GM18951 (cell line): ENCODE measurements at regions not wholly inside any gene's neighbourhood (a gene's known extent, or its start where the extent isn't known, plus 50 kb on each side); places are given as distances from the start of the nearest gene placed in this dataset.

ENCODE experiments used
- POLR2A ChIP-seq: IDR thresholded peaks from 4 replicates; pipeline ENCODE4 v1.6.1; 2011; ENCODE audit warnings: mild to moderate bottlenecking; ENCODE audit not compliant: insufficient read length, insufficient read depth; ENCODE audit errors: extremely low read depth
- in situ Hi-C: fragments of 300-500 bp; cut with MboI; formaldehyde crosslinking; loops from one replicate; pipeline ENCODE4 v1.12.0; 2022; ENCODE audit warnings: low sequenced_read_pairs, mixed read lengths, inconsistent platforms; ENCODE audit not compliant: unreplicated experiment

- in situ Hi-C loops, result no loop called here
- no peak for TF ChIP-seq POLR2A
These were observed 63.6 kb downstream of the NUDT12 start for GRCh38 chr5:103498800-103499551.

- TF ChIP-seq POLR2A, result no peak
- in situ Hi-C loops, result no loop called here
These were observed 64.4 kb downstream of the NUDT12 start for GRCh38 chr5:103498211-103498610.

GRCh38 chr5:103497781-103498180 lies 64.8 kb downstream of the NUDT12 start:
- in situ Hi-C loops, result no loop called here
- no peak for TF ChIP-seq POLR2A

GRCh38 chr5:103490030-103490739 lies 72.4 kb downstream of the NUDT12 start:
- in situ Hi-C loops, result no loop called here
- no peak for TF ChIP-seq POLR2A

GRCh38 chr5:103489307-103489706 lies 73.3 kb downstream of the NUDT12 start:
- in situ Hi-C loops, result no loop called here
- no peak for TF ChIP-seq POLR2A

GRCh38 chr5:103487822-103488493 lies 74.6 kb downstream of the NUDT12 start:
- in situ Hi-C loops, result no loop called here
- TF ChIP-seq POLR2A, result no peak

GRCh38 chr5:103487218-103487617 lies 75.4 kb downstream of the NUDT12 start:
- in situ Hi-C loops, result no loop called here
- TF ChIP-seq POLR2A, result no peak

GRCh38 chr5:103486739-103487138 lies 75.8 kb downstream of the NUDT12 start:
- TF ChIP-seq POLR2A, result no peak
- in situ Hi-C loops, result no loop called here

GRCh38 chr5:103480246-103480645 lies 82.3 kb downstream of the NUDT12 start:
- TF ChIP-seq POLR2A, result no peak
- in situ Hi-C loops, result no loop called here

- in situ Hi-C loops, result loop anchor here (10.0 kb wide), 1 partner anchor 243 kb away; no protein-coding TSS in a partner anchor
- TF ChIP-seq POLR2A, result no peak
These were observed 84.9 kb downstream of the NUDT12 start for GRCh38 chr5:103477678-103478077.

- in situ Hi-C loops, result loop anchor here (10.0 kb wide), 1 partner anchor 242 kb away; no protein-coding TSS in a partner anchor
These were observed 85.8 kb downstream of the NUDT12 start for GRCh38 chr5:103476811-103477210.

GRCh38 chr5:103475629-103476240 lies 86.9 kb downstream of the NUDT12 start:
- TF ChIP-seq POLR2A, result no peak
- in situ Hi-C loops, result loop anchor here (10.0 kb wide), 1 partner anchor 241 kb away; no protein-coding TSS in a partner anchor

More at GRCh38 chr5:103476811-103477210, 85.8 kb downstream of the NUDT12 start:
- no peak for TF ChIP-seq POLR2A

- TF ChIP-seq POLR2A, result no peak
- in situ Hi-C loops, result loop anchor here (10.0 kb wide), 1 partner anchor 240 kb away; no protein-coding TSS in a partner anchor
These were observed 87.9 kb downstream of the NUDT12 start for GRCh38 chr5:103474677-103475076.
